GM12874 (cell line): ENCODE measurements at regions not wholly inside any gene's neighbourhood (a gene's known extent, or its start where the extent isn't known, plus 50 kb on each side); places are given as distances from the start of the nearest gene placed in this dataset.

Experiments used
- CTCF ChIP-seq: IDR thresholded peaks from 2 replicates; pipeline ENCODE4 v1.5.1; 2011; ENCODE audit warnings: low read depth, mild to moderate bottlenecking, control low read depth, low read length, moderate library complexity; ENCODE audit not compliant: insufficient read depth

DNA sequence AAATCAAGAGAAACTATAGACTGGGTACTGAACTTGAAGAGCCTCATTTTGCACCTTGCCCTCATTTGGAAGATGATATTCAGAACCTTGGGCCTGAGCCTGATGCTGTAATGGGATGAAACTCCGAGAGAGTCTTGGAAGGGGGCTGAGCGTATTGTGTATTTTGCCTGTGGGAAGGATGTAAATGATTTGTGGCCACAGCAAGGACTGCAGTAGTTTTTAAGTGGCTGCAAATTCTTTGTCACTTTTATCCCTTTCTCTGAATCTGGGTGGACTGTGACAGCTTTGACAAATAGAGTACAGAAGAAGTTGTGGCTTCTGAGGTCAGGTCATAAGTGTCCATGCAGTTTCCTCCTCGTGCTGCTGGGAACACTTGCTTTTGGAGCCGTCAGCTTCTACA lies 221.2 kb downstream of the ADRA2A start:
- no peak for TF ChIP-seq CTCF

GRCh38 chr10:111299037-111299436 lies 222.2 kb downstream of the ADRA2A start:
- no peak for TF ChIP-seq CTCF

GRCh38 chr10:111303887-111304286 lies 227.1 kb downstream of the ADRA2A start:
- TF ChIP-seq CTCF, result no peak

GRCh38 chr10:111316722-111317212 lies 239.9 kb downstream of the ADRA2A start:
- no peak for TF ChIP-seq CTCF

DNA sequence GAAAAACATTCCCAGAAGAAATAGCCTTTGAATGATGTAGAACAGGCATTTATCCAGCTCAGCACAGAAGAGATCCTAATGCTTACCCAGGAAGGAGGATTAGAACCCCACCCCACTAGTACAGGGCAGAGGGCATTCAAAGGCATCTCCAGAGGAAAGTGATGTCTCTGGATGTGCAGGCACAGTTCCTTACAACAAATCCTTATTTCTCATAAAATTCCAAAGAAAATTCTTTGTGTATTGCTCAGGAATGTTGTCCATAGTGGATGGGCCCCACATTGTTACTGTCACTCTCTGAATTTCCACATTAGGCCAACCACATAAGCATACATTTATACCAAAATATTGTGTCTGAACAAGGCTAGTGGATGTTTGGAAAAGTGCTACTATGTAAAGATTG lies 243.0 kb downstream of the ADRA2A start:
- TF ChIP-seq CTCF, result no peak

- no peak for TF ChIP-seq CTCF
Observed at GRCh38 chr10:111323389-111323966, 246.6 kb downstream of the ADRA2A start.

- TF ChIP-seq CTCF, result no peak
Observed at GRCh38 chr10:111335826-111336225, 259.0 kb downstream of the ADRA2A start.
